ENCODE measurements at regions not wholly inside any gene's neighbourhood (a gene's known extent, or its start where the extent isn't known, plus 50 kb on each side); places are given as distances from the start of the nearest gene placed in this dataset.

DNA sequence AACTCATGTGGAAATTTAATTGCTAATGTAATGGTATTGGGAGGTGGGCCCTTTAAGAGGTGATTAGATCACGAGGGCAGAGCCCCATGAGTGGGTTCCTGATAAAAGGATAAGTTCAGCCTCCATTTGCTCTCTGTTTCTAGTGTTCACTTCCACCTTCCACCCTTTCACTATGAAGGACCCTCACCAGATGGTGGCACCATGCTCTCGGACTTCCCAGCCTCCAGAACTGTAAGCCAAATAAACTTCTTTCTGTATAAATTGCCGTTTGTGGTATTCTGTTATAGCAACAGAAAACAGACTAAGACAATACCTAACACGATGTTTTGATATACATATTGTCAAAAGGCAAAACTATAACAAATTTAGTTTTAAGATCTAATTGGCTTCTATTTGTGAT is 166.2 kb downstream of the DEPDC1B start:
- TF ChIP-seq, protein P1, sequence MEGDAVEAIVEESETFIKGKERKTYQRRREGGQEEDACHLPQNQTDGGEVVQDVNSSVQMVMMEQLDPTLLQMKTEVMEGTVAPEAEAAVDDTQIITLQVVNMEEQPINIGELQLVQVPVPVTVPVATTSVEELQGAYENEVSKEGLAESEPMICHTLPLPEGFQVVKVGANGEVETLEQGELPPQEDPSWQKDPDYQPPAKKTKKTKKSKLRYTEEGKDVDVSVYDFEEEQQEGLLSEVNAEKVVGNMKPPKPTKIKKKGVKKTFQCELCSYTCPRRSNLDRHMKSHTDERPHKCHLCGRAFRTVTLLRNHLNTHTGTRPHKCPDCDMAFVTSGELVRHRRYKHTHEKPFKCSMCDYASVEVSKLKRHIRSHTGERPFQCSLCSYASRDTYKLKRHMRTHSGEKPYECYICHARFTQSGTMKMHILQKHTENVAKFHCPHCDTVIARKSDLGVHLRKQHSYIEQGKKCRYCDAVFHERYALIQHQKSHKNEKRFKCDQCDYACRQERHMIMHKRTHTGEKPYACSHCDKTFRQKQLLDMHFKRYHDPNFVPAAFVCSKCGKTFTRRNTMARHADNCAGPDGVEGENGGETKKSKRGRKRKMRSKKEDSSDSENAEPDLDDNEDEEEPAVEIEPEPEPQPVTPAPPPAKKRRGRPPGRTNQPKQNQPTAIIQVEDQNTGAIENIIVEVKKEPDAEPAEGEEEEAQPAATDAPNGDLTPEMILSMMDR (IDR thresholded peaks at IDR 0.05; ENCODE audit: poor library complexity): no peak
- TF ChIP-seq EZH2 (IDR thresholded peaks at IDR 0.05; ENCODE audit: borderline replicate concordance) (no peak), EZH2phosphoT487 (IDR thresholded peaks at IDR 0.05; ENCODE audit: low read depth, severe bottlenecking, unreplicated experiment) (no peak)
